HFFc6 (cell line): ENCODE measurements at regions not wholly inside any gene's neighbourhood (a gene's known extent, or its start where the extent isn't known, plus 50 kb on each side); places are given as distances from the start of the nearest gene placed in this dataset.
A peak's percentile ranks its signal among the peaks of the same experiment; 100 is the strongest.

Source experiments
- DNase-seq: peaks from one replicate; pipeline ENCODE4 v3.0.0-alpha.2; 2018
- H3K27ac Mint-ChIP-seq: 2 replicates; pipeline ENCODE4 v1.8.0; 2020; ENCODE audit warnings: mild to moderate bottlenecking, mixed read lengths
- H3K27me3 Mint-ChIP-seq: 2 replicates; pipeline ENCODE4 v1.8.0; 2021; ENCODE audit warnings: mild to moderate bottlenecking, moderate library complexity, mixed read lengths; ENCODE audit not compliant: insufficient read depth
- H3K36me3 Mint-ChIP-seq: 2 replicates; pipeline ENCODE4 v1.8.0; 2021; ENCODE audit warnings: low read depth, mixed read lengths
- H3K4me1 Mint-ChIP-seq: 2 replicates; pipeline ENCODE4 v1.8.0; 2020; ENCODE audit warnings: low read depth, mixed read lengths
- H3K4me3 Mint-ChIP-seq: 2 replicates; pipeline ENCODE4 v1.8.0; 2020; ENCODE audit warnings: mild to moderate bottlenecking, moderate library complexity, mixed read lengths
- H3K9me3 Mint-ChIP-seq: 2 replicates; pipeline ENCODE4 v1.8.0; 2020; ENCODE audit warnings: mild to moderate bottlenecking, mixed read lengths
- TF ChIP-seq, protein P1 (sequence below): fragments of 200-600 bp; sonication (generic); IDR thresholded peaks from 2 replicates; pipeline ENCODE4 v1.5.0; 2021; ENCODE audit warnings: antibody characterized with exemption, mild to moderate bottlenecking

DNA sequence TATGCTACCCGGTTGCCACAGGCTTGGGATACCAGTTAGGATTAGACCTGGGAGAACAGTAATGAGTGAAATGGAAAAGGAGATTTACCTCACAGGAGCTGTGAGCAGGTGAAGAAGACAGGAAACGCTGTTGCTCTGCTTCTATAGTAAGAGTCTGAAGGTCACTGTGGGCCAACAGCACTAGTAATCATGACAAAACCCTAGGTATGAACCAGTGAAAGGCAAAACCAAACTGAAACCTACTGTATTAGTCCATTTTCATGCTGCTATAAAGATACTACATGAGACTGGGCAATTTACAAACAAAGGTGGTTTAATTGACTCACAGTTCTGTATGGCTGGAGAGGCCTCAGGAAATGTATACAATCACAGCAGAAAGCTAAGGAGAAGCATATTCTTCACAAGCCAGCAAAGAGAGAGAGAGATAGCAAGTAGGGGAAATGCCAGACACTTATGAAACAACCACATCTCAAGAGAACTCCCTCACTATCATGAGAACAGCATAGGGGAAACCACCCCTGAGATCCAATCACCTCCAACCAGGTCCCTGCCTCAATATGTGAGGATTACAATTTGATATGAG lies 736.7 kb upstream of the INTU start:
- H3K9me3 Mint-ChIP-seq = peaks cover 4% of the 10 kb centered on the region; the same call in 1 of the 2 replicates
- no peak overlapping the region for H3K27ac Mint-ChIP-seq

DNA sequence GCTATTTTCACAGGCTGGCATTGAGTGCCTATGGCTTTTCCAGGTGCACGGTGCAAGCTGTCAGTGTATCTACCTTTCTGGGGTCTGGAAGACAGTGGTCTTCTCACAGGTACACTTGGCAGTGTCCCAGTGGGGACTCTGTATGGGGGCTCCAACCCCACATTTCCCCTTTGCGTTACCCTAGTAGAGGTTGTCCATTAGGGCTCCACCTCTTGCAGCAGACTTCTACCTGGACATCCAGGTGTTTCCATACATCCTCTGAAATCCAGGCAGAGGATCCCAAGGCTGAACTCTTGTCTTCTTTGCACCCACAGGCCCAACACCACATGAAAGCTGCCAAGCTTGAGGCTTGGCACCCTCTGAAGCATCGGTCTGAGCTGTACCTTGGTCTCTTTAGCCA lies 735.7 kb upstream of the INTU start:
- Mint-ChIP-seq H3K4me3 (no peak overlapping the region), H3K4me1 (peaks cover 42% of the 10 kb centered on the region), H3K27me3 (no peaks in the 10 kb centered on the region), H3K27ac (no peak overlapping the region), H3K9me3 (peaks cover 4% of the 10 kb centered on the region; the same call in 1 of the 2 replicates), H3K36me3 (peaks cover 13% of the 10 kb centered on the region)
- no peak for DNase-seq
- TF ChIP-seq, protein P1, sequence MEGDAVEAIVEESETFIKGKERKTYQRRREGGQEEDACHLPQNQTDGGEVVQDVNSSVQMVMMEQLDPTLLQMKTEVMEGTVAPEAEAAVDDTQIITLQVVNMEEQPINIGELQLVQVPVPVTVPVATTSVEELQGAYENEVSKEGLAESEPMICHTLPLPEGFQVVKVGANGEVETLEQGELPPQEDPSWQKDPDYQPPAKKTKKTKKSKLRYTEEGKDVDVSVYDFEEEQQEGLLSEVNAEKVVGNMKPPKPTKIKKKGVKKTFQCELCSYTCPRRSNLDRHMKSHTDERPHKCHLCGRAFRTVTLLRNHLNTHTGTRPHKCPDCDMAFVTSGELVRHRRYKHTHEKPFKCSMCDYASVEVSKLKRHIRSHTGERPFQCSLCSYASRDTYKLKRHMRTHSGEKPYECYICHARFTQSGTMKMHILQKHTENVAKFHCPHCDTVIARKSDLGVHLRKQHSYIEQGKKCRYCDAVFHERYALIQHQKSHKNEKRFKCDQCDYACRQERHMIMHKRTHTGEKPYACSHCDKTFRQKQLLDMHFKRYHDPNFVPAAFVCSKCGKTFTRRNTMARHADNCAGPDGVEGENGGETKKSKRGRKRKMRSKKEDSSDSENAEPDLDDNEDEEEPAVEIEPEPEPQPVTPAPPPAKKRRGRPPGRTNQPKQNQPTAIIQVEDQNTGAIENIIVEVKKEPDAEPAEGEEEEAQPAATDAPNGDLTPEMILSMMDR = no peak

More for the DNA sequence above, 736.7 kb upstream of the INTU start:
- Mint-ChIP-seq H3K27me3 (no peaks in the 10 kb centered on the region; the same call in 1 of the 2 replicates), H3K4me3 (no peak overlapping the region), H3K4me1 (peaks cover 49% of the 10 kb centered on the region), H3K36me3 (peaks cover 13% of the 10 kb centered on the region)
- no peak for DNase-seq
- TF ChIP-seq, protein P1 = no peak

DNA sequence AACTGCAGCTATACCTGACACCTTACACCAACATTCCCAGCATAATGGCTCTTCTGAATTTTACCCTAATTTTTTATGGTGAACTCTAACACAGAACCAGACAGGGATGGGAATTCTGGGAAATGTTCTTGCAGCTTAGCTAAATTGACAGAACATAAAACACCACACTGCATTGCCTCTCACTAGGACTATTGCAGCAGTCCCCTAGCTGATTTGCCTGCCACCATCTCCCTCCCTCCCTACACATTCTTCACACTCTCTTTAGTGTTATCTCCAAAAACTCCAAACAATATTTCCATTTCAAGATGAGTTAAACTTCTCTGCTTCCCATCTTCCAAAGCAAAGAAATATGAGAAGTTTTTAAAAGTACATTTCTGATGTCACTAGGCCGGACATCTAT lies 733.9 kb upstream of the INTU start:
- TF ChIP-seq, protein P1 = no peak
- Mint-ChIP-seq H3K4me1 (peaks cover 42% of the 10 kb centered on the region), H3K27ac (peak overlapping the region; percentile 69), H3K27me3 (no peaks in the 10 kb centered on the region), H3K9me3 (peaks cover 4% of the 10 kb centered on the region; the same call in 1 of the 2 replicates), H3K4me3 (0 out of 2 replicates have a peak overlapping the region, but pooled peaks have one; percentile 8), H3K36me3 (peaks cover 13% of the 10 kb centered on the region)
- DNase-seq = no peak

DNA sequence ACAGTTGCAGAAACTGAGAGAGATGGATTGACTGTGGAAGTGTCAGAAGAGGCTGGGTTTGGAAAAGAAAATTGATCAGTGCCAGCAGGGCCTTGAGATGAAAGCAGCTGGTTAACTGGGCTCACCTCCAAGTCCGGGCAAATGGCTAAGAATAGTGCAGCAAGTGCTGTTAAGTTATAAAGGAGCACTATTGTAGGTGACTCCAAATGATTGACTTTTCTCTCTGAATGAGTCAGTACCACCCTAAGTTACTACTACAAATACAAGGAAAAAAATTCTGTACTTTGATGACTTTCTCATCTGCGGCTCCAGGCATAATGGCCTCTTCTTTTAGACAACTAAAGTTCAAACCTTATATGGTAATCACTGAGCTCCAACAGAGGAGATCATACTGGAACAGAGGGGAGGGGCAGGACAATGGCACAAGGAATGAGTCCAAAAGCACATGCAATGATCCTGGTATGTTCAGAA lies 733.4 kb upstream of the INTU start:
- peaks cover 4% of the 10 kb centered on the region; the same call in 1 of the 2 replicates for H3K9me3 Mint-ChIP-seq
- H3K36me3 Mint-ChIP-seq = peaks cover 13% of the 10 kb centered on the region
- TF ChIP-seq, protein P1 = no peak
- peak overlapping the region; percentile 69 for H3K27ac Mint-ChIP-seq
- H3K4me1 Mint-ChIP-seq = peaks cover 42% of the 10 kb centered on the region
- H3K4me3 Mint-ChIP-seq = peak overlapping the region; percentile 8; the same call in 1 of the 2 replicates
- H3K27me3 Mint-ChIP-seq = no peaks in the 10 kb centered on the region
- DNase-seq = peak; percentile 87

DNA sequence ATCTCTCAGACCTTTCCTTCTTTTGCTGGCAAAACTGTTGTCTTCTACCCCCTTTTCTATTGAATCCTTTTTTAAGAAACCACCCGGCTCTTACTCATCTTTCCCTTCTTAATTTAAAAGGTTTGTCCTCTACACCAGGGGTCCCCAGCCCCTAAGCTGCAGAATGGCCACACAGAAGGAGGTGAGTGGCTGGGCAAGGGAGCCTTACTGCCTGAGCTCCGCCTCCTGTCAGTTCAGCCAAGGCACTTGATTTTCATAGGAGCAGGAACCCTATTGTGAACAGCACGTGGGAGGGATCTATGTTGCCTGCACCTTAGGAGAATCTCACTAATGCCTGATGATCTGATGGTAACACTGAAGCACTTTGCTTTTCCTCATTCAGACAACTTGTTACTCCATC lies 726.3 kb upstream of the INTU start:
- no peak for DNase-seq
- Mint-ChIP-seq H3K4me3 (no peak overlapping the region), H3K27ac (no peak overlapping the region), H3K4me1 (no peaks in the 10 kb centered on the region), H3K27me3 (no peaks in the 10 kb centered on the region), H3K9me3 (no peaks in the 10 kb centered on the region), H3K36me3 (no peaks in the 10 kb centered on the region)
- TF ChIP-seq, protein P1 = no peak
